H9 (cell line): ENCODE measurements at regions not wholly inside any gene's neighbourhood (a gene's known extent, or its start where the extent isn't known, plus 50 kb on each side); places are given as distances from the start of the nearest gene placed in this dataset.

Source experiments
- DNase-seq: peaks from one replicate; pipeline ENCODE4 v3.0.0-alpha.2; 2017
- H2AFZ ChIP-seq: one replicate; pipeline ENCODE4 v1.6.1; 2013; ENCODE audit warnings: mild to moderate bottlenecking, low read length, control low read depth, moderate library complexity
- H2AK5ac ChIP-seq: 2 replicates; pipeline ENCODE4 v1.6.1; 2013; ENCODE audit warnings: low read length, control low read depth, mixed read lengths; ENCODE audit not compliant: insufficient read length
- H2BK120ac ChIP-seq: one replicate; pipeline ENCODE4 v1.6.1; 2013; ENCODE audit warnings: low read depth, mild to moderate bottlenecking, low read length, control low read depth, inconsistent platforms; ENCODE audit not compliant: poor library complexity, severe bottlenecking
- H2BK12ac ChIP-seq: 2 replicates; pipeline ENCODE4 v1.6.1; 2013; ENCODE audit warnings: low read length, control low read depth, mixed read lengths, low read depth; ENCODE audit not compliant: insufficient read length
- H2BK15ac ChIP-seq: 2 replicates; pipeline ENCODE4 v1.6.1; 2013; ENCODE audit warnings: low read depth, low read length, control low read depth
- H2BK20ac ChIP-seq: one replicate; pipeline ENCODE4 v1.6.1; 2013; ENCODE audit warnings: low read depth, mild to moderate bottlenecking, low read length, control low read depth, inconsistent platforms; ENCODE audit not compliant: poor library complexity, severe bottlenecking
- H2BK5ac ChIP-seq: 2 replicates; pipeline ENCODE4 v1.6.1; 2013; ENCODE audit warnings: low read length, control low read depth, mixed read lengths; ENCODE audit not compliant: insufficient read length
- H3K14ac ChIP-seq: 2 replicates; pipeline ENCODE4 v1.6.1; 2013; ENCODE audit warnings: low read length, control low read depth; ENCODE audit not compliant: insufficient read depth
- H3K18ac ChIP-seq: 2 replicates; pipeline ENCODE4 v1.6.1; 2013; ENCODE audit warnings: low read depth, mild to moderate bottlenecking, mixed read lengths, low read length, control low read depth; ENCODE audit not compliant: insufficient read length
- H3K23ac ChIP-seq: 2 replicates; pipeline ENCODE4 v1.6.1; 2013; ENCODE audit warnings: low read length, control low read depth, mixed read lengths, low read depth; ENCODE audit not compliant: insufficient read length
- H3K23me2 ChIP-seq: 2 replicates; pipeline ENCODE4 v1.6.1; 2013; ENCODE audit warnings: low read depth, mild to moderate bottlenecking, mixed read lengths, low read length, control low read depth; ENCODE audit not compliant: insufficient read length, poor library complexity, severe bottlenecking
- H3K27ac ChIP-seq: 2 replicates; pipeline ENCODE4 v1.5.1; 2013; ENCODE audit warnings: low read length, control low read depth, mixed read lengths, low read depth; ENCODE audit not compliant: insufficient read length
- H3K27me3 ChIP-seq: 2 replicates; pipeline ENCODE4 v1.6.1; 2013; ENCODE audit warnings: low read length, control low read depth, inconsistent platforms; ENCODE audit not compliant: insufficient read depth
- H3K4ac ChIP-seq: 2 replicates; pipeline ENCODE4 v1.6.1; 2013; ENCODE audit warnings: low read depth, mild to moderate bottlenecking, control low read depth, inconsistent platforms, low read length, moderate library complexity
- H3K4me1 ChIP-seq: 2 replicates; pipeline ENCODE4 v1.6.1; 2013; ENCODE audit warnings: low read length, control low read depth, inconsistent platforms; ENCODE audit not compliant: insufficient read depth
- H3K4me2 ChIP-seq: 2 replicates; pipeline ENCODE4 v1.6.1; 2013; ENCODE audit warnings: low read length, control low read depth, mixed read lengths; ENCODE audit not compliant: insufficient read length, insufficient read depth
- H3K56ac ChIP-seq: 2 replicates; pipeline ENCODE4 v1.6.1; 2013; ENCODE audit warnings: low read depth, mild to moderate bottlenecking, mixed read lengths, low read length, control low read depth; ENCODE audit not compliant: insufficient read length
- H3K79me1 ChIP-seq: 2 replicates; pipeline ENCODE4 v1.6.1; 2013; ENCODE audit warnings: low read depth, mild to moderate bottlenecking, moderate library complexity, low read length, control low read depth, inconsistent platforms; ENCODE audit not compliant: insufficient read depth, poor library complexity, severe bottlenecking
- H3K79me2 ChIP-seq: 2 replicates; pipeline ENCODE4 v1.6.1; 2013; ENCODE audit warnings: low read length, control low read depth, inconsistent platforms; ENCODE audit not compliant: insufficient read depth
- H3K9ac ChIP-seq: 2 replicates; pipeline ENCODE4 v1.6.1; 2013; ENCODE audit warnings: low read length, control low read depth, mixed read lengths; ENCODE audit not compliant: insufficient read length; ENCODE audit errors: extremely low read depth
- H3K9me3 ChIP-seq: one replicate; pipeline ENCODE4 v1.6.1; 2013; ENCODE audit warnings: low read depth, low read length, inconsistent platforms; ENCODE audit not compliant: control insufficient read depth
- H3T11ph ChIP-seq: one replicate; pipeline ENCODE4 v1.6.1; 2013; ENCODE audit warnings: mild to moderate bottlenecking, low read length, control low read depth, inconsistent platforms
- H4K20me1 ChIP-seq: one replicate; pipeline ENCODE4 v1.6.1; 2013; ENCODE audit not compliant: control insufficient read depth, insufficient read length, insufficient read depth
- H4K5ac ChIP-seq: 2 replicates; pipeline ENCODE4 v1.6.1; 2013; ENCODE audit warnings: low read depth, mild to moderate bottlenecking, mixed read lengths, low read length, control low read depth; ENCODE audit not compliant: insufficient read length
- H4K8ac ChIP-seq: replicated peaks from 2 replicates; pipeline ENCODE4 v1.6.1; 2013; ENCODE audit warnings: low read length, control low read depth, mixed read lengths, low read depth; ENCODE audit not compliant: insufficient read length
- H4K91ac ChIP-seq: 2 replicates; pipeline ENCODE4 v1.6.1; 2013; ENCODE audit warnings: low read depth, mild to moderate bottlenecking, moderate library complexity, mixed read lengths, low read length, control low read depth; ENCODE audit not compliant: insufficient read length
- H3K27ac Mint-ChIP-seq, 3 experiments: 2 replicates in 2 of 3; 3 replicates in 1 of 3; pipeline ENCODE4 v1.8.0; 2020 to 2021; ENCODE audit warnings: mixed read lengths in 3 of 3, mild to moderate bottlenecking in 1 of 3, moderate library complexity in 1 of 3
- H3K27me3 Mint-ChIP-seq: 2 replicates; pipeline ENCODE4 v1.8.0; 2021; ENCODE audit warnings: low read depth, mild to moderate bottlenecking, moderate library complexity, mixed read lengths
- H3K36me3 Mint-ChIP-seq, 3 experiments: 2 replicates in 2 of 3; 3 replicates in 1 of 3; pipeline ENCODE4 v1.8.0; 2020 to 2021; ENCODE audit warnings: low read depth in 3 of 3, mixed read lengths in 3 of 3; ENCODE audit not compliant: insufficient read depth in 1 of 3
- H3K4me1 Mint-ChIP-seq, 2 experiments: 2 replicates each; pipeline ENCODE4 v1.8.0; 2020; ENCODE audit warnings: mixed read lengths in 2 of 2
- H3K4me3 Mint-ChIP-seq, 2 experiments: 2 replicates in 1 of 2; 3 replicates in 1 of 2; pipeline ENCODE4 v1.8.0; 2020 to 2021; ENCODE audit warnings: mild to moderate bottlenecking in 2 of 2, mixed read lengths in 2 of 2, moderate library complexity in 1 of 2
- H3K9me3 Mint-ChIP-seq, 2 experiments: 2 replicates in 1 of 2; 3 replicates in 1 of 2; pipeline ENCODE4 v1.8.0; 2020; ENCODE audit warnings: mild to moderate bottlenecking in 2 of 2, mixed read lengths in 2 of 2, moderate library complexity in 1 of 2
- WGBS: extraction: QIAGEN DNeasy Blood & Tissue Kit; methylation state at CpG from one replicate; pipeline ENCODE4 v1.1.7; 2013; ENCODE audit warnings: missing lambda C conversion rate, low lambda C conversion rate, mixed read lengths; ENCODE audit not compliant: insufficient read length; ENCODE audit errors: extremely low coverage; 5-methylcytosine and 5-hydroxymethylcytosine counted together
- TF ChIP-seq, protein P1 (sequence below): fragments of 200-600 bp; sonication (generic); conservative IDR thresholded peaks from 3 replicates; pipeline ENCODE4 v1.8.0; 2021; ENCODE audit warnings: antibody characterized with exemption, mild to moderate bottlenecking

DNA sequence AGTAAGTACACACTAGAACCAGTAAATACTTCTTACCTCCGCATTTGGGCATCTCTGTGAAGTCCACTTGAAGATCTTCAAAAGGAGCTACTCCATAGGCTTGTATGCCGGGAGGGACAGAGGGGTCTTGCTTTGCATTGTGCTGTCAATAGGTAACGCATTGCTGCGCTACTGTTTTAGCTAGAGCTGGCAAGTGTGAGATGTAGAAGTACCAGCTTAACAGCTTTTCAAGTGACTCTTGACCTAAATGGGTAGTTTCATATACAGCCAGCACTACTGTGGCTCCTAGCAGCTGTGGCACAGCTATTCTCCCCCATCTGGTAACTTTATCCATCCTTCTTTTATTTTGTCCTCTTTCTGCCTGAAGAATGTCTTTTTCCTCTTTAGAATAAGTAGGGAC lies 205.3 kb upstream of the KLF8 start:
- Histone ChIP-seq H4K5ac (no peak overlapping the region), H3K9me3 (peaks cover 25% of the 10 kb centered on the region), H2BK120ac (no peak overlapping the region), H3T11ph (no peak overlapping the region), H3K56ac (no peak overlapping the region), H4K20me1 (no peaks in the 10 kb centered on the region), H3K79me2 (no peaks in the 10 kb centered on the region), H3K9ac (no peak overlapping the region), H3K79me1 (no peaks in the 10 kb centered on the region), H3K27ac (no peak overlapping the region), H3K27me3 (no peaks in the 10 kb centered on the region), H3K4me2 (no peak overlapping the region), H2AFZ (no peak overlapping the region), H2AK5ac (no peak overlapping the region), H2BK15ac (no peak overlapping the region), H3K14ac (no peak overlapping the region), H3K23ac (no peak overlapping the region), H4K8ac (no peak overlapping the region), H3K4me1 (no peaks in the 10 kb centered on the region; the same call in 1 of the 2 replicates), H4K91ac (no peak overlapping the region), H2BK5ac (no peak overlapping the region), H3K18ac (no peak overlapping the region), H3K23me2 (no peaks in the 10 kb centered on the region), H2BK12ac (no peak overlapping the region), H3K4ac (no peak overlapping the region), H2BK20ac (no peak overlapping the region)
- Mint-ChIP-seq H3K4me3 (no peak overlapping the region), H3K27me3 (no peaks in the 10 kb centered on the region; the same call in 1 of the 2 replicates), H3K36me3 (peaks cover 0 to 2% (median 0%) of the 10 kb centered on the region in 3 experiments; a peak in 4 of 7 replicates), H3K27ac (no peak overlapping the region), H3K4me1 (peaks cover 0 to 8% of the 10 kb centered on the region in 2 experiments; a peak in 3 of 4 replicates), H3K9me3 (peaks cover 64 to 70% of the 10 kb centered on the region in 2 experiments)
- TF ChIP-seq, protein P1, sequence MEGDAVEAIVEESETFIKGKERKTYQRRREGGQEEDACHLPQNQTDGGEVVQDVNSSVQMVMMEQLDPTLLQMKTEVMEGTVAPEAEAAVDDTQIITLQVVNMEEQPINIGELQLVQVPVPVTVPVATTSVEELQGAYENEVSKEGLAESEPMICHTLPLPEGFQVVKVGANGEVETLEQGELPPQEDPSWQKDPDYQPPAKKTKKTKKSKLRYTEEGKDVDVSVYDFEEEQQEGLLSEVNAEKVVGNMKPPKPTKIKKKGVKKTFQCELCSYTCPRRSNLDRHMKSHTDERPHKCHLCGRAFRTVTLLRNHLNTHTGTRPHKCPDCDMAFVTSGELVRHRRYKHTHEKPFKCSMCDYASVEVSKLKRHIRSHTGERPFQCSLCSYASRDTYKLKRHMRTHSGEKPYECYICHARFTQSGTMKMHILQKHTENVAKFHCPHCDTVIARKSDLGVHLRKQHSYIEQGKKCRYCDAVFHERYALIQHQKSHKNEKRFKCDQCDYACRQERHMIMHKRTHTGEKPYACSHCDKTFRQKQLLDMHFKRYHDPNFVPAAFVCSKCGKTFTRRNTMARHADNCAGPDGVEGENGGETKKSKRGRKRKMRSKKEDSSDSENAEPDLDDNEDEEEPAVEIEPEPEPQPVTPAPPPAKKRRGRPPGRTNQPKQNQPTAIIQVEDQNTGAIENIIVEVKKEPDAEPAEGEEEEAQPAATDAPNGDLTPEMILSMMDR: no peak
- no peak for DNase-seq
- WGBS: no CpG with 5 or more reads among the region's 4 CpGs
